Tibial nerve (tissue), 4 donors: ENCODE measurements at regions not wholly inside any gene's neighbourhood (a gene's known extent, or its start where the extent isn't known, plus 50 kb on each side); places are given as distances from the start of the nearest gene placed in this dataset.

Source experiments
- EP300 ChIP-seq, 2 donors: sonication (generic); formaldehyde crosslinking; IDR thresholded peaks; one replicate each; pipeline ENCODE4 v1.6.1; 2017; ENCODE audit warnings: antibody characterized with exemption in 2 of 2, mild to moderate bottlenecking in 1 of 2
- TF ChIP-seq, protein P1 (sequence below), 5 experiments: fragments of 200-600 bp in 3 of 5; fragments of 450-650 bp in 2 of 5; sonication (generic) in 3 of 5; IDR thresholded peaks; one replicate each; pipeline ENCODE4 v1.5.1; 2016 to 2019; ENCODE audit warnings: antibody characterized with exemption in 5 of 5, mild to moderate bottlenecking in 3 of 5, moderate library complexity in 2 of 5

DNA sequence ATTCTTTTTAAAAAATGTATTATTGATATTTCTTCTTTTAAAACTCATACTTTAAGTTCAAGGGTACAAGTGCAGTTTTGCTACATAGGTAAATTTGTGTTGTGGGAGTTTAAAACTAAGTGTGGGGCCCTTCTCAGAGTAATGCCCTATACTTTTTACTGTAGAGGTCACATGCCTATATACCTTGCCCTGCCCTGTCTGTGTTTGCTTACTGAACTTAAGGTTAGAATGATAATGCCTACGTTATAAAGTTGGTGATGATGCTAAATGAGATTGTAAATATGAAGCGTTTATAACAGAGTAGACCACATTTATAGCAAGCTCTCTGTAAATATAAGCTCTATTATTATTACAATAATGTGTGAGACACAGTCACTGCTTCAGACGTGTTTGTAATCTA is 261.9 kb downstream of the RASSF9 start:
- no peak for TF ChIP-seq EP300 (IDR thresholded peaks at IDR 0.05)
- TF ChIP-seq, protein P1, sequence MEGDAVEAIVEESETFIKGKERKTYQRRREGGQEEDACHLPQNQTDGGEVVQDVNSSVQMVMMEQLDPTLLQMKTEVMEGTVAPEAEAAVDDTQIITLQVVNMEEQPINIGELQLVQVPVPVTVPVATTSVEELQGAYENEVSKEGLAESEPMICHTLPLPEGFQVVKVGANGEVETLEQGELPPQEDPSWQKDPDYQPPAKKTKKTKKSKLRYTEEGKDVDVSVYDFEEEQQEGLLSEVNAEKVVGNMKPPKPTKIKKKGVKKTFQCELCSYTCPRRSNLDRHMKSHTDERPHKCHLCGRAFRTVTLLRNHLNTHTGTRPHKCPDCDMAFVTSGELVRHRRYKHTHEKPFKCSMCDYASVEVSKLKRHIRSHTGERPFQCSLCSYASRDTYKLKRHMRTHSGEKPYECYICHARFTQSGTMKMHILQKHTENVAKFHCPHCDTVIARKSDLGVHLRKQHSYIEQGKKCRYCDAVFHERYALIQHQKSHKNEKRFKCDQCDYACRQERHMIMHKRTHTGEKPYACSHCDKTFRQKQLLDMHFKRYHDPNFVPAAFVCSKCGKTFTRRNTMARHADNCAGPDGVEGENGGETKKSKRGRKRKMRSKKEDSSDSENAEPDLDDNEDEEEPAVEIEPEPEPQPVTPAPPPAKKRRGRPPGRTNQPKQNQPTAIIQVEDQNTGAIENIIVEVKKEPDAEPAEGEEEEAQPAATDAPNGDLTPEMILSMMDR (IDR thresholded peaks at IDR 0.05), result no peak
